ENCODE measurements at regions not wholly inside any gene's neighbourhood (a gene's known extent, or its start where the extent isn't known, plus 50 kb on each side); places are given as distances from the start of the nearest gene placed in this dataset.

DNA sequence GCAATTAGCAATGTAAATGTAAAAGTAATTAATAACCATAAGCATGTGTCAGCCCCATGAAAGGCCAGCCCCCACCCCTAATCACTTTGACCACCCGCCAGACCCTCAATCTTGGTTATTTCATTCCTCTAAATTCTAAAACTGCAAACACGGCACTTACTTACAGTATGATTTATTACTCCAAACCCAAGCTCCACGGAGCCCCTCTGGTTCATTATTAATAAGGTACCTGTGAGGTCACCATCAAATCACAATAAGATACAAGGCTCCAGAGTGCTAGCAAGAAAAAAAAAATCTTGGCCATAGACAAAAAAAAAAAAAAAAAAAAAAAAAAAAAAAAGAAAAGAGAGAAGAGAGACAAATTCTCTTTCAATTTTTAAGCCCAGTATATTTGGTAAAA lies 879.5 kb downstream of the TDRD15 start:
- TF ChIP-seq, protein P1, sequence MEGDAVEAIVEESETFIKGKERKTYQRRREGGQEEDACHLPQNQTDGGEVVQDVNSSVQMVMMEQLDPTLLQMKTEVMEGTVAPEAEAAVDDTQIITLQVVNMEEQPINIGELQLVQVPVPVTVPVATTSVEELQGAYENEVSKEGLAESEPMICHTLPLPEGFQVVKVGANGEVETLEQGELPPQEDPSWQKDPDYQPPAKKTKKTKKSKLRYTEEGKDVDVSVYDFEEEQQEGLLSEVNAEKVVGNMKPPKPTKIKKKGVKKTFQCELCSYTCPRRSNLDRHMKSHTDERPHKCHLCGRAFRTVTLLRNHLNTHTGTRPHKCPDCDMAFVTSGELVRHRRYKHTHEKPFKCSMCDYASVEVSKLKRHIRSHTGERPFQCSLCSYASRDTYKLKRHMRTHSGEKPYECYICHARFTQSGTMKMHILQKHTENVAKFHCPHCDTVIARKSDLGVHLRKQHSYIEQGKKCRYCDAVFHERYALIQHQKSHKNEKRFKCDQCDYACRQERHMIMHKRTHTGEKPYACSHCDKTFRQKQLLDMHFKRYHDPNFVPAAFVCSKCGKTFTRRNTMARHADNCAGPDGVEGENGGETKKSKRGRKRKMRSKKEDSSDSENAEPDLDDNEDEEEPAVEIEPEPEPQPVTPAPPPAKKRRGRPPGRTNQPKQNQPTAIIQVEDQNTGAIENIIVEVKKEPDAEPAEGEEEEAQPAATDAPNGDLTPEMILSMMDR (IDR thresholded peaks at IDR 0.05; ENCODE audit: control insufficient read depth, extremely low read depth, insufficient read depth) = no peak
- no peak for DNase-seq (ENCODE audit: low read depth)
- H3K4me3 ChIP-seq (ENCODE audit: low read depth, low read length) = no peak overlapping the region

DNA sequence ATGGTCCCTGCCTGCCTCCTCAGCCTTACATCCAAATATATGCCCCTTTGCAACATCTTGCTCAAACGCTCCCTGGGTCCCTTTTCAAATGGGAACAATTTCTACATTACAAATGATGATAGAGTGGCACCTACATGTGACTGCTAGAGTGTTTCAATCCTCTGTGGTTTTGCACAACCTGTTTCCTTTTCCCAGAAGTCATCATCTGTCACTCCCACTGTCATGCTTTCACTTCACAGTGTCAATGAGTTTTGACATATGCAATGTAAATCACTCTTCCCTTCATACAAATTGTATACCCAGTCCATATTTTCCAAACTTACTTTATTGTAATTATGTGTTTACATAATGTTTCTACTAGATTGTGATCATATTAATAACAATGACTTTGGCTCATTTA lies 887.3 kb downstream of the TDRD15 start:
- H3K4me3 ChIP-seq (ENCODE audit: low read depth, low read length) = no peak overlapping the region
- TF ChIP-seq, protein P1 (IDR thresholded peaks at IDR 0.05; ENCODE audit: control insufficient read depth, extremely low read depth, insufficient read depth) = no peak
- no peak for DNase-seq (ENCODE audit: low read depth)

DNA sequence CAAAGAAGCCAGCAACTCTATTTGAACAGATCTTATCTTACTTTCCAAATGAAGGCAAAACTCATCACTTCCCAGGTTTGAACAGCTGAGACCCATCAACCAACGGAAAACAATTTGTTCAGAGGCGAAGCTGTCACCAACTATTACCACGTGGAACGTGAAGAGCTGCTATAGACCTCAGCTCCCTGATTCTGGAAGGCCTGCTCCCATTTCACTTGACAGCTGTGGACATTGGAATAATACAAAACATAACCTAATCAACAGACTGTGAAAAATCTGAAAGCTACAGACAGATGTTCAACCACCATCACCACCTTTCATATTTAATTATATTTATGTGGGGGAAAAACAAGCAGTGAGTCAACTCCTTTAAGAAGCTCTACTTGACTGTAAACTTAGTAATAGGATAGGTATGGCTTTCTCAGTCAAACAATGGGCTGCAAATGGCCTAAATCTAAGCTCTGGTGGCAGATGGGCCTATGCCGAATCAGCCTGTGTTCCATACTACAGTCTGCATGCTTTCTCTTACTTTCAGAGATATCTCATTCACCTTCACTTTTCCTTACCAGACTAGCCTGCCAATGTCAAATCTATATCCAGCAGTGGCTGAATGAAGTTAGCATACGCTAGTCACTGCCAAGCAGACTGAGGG lies 896.4 kb downstream of the TDRD15 start:
- TF ChIP-seq, protein P1 (IDR thresholded peaks at IDR 0.05; ENCODE audit: control insufficient read depth, extremely low read depth, insufficient read depth) = no peak
- no peak for DNase-seq (ENCODE audit: low read depth)
- no peak overlapping the region for H3K4me3 ChIP-seq (ENCODE audit: low read depth, low read length)

DNA sequence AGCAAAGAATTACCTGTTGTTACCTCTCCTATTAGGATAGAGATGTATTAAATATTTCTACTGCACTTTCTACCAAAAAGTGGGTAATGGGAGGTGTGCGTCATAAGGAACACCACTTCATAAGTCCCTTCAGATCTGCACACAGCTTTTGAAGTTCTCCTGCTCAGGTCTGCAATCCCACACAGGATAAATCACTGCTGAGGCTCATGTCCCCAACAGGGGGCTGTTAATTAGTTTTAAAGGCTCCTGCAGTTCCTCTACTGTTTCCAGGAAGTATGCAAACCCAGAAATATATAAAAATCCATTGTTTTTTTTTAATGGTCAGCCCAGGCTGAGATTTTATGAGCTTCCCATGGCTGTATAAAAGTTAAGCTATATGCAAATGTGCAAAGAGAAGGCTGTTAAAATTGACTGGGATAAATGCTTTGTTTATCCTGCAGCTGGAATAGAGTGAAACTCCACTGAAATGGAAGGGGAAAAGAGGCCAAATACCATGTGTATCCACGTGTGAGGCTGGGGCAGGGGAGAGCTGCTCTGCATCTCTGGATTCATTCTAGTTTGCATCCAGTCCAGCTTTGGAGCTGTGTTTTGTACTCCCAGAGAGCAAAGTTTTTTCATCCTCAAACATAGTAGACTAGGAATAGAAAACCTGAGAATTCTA lies 903.7 kb downstream of the TDRD15 start:
- DNase-seq (ENCODE audit: low read depth) = no peak
- TF ChIP-seq, protein P1 (IDR thresholded peaks at IDR 0.05; ENCODE audit: control insufficient read depth, extremely low read depth, insufficient read depth) = no peak
- H3K4me3 ChIP-seq (ENCODE audit: low read depth, low read length) = no peak overlapping the region

DNA sequence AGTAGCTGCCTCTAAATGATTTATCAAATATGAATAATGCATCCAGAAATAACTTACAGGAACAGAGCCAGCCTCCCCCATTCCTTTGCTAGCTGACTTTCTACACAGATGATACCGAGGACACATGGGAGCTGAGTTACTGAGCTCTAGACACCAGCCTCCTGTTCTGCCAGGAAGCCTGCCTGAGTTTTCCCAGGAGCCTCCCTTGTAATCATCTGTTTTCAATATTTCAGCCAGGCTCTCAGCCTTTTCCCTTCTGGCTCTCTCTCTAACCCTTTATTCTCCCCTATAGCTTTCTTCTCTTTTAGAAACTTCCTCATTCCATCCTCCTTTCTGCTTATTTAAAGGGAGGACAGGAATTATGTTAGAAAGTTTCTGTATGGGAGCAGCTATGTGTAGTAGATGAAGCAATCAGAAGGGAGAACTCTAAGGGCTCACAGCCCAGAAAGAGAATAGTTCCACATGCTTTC lies 911.6 kb downstream of the TDRD15 start:
- TF ChIP-seq, protein P1 (IDR thresholded peaks at IDR 0.05; ENCODE audit: control insufficient read depth, extremely low read depth, insufficient read depth) = no peak
- H3K4me3 ChIP-seq (ENCODE audit: low read depth, low read length) = no peak overlapping the region
- DNase-seq (ENCODE audit: low read depth) = no peak

DNA sequence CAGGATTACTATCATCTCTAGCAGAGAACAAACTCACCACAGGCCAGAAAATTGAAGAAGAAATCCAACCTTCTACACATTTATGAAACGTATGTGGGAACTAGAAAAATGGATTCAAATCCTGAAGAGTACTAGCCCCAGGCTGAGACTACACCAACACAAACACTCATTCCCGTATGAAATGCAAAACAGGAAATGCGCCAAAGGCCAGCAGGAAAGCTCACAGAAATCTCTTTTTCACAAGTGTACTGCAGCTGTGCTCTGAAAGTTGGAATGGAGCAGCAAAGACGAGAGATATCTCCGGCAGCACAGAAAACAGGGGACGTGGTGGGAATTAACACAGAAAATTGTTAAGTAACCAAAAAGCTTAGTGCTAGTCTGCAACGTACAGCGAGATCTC lies 913.5 kb downstream of the TDRD15 start:
- TF ChIP-seq, protein P1 (IDR thresholded peaks at IDR 0.05; ENCODE audit: control insufficient read depth, extremely low read depth, insufficient read depth) = no peak
- no peak overlapping the region for H3K4me3 ChIP-seq (ENCODE audit: low read depth, low read length)
- no peak for DNase-seq (ENCODE audit: low read depth)

All from LNCaP clone FGC (cell line).